ENCODE measurements at regions not wholly inside any gene's neighbourhood (a gene's known extent, or its start where the extent isn't known, plus 50 kb on each side); places are given as distances from the start of the nearest gene placed in this dataset.

DNA sequence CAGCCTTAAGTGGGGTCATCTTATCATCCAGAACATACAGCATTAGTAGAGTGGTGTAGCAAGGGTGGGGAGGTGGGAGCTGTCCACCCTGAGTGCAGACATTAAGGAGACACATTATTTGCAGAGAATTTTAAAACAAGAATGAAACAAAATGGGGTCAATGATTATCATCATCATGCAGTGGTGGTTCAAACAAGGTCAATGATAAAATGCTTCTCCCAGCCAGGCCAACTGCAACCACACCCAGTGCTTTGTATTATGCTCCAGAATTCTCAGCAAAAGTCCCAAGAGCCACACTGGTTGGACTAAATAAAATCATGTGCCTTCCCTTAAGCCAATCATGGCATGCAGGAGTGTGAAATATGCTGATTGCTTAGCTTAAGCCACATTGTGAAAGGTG, 96.7 kb upstream of the FHIT start:
- TF ChIP-seq POLR2AphosphoS5 (IDR thresholded peaks at IDR 0.05; ENCODE audit: low read length) (no peak), CHD2 (IDR thresholded peaks at IDR 0.05; ENCODE audit: borderline replicate concordance, low read depth, low read length) (no peak), TARDBP (IDR thresholded peaks at IDR 0.05; ENCODE audit: borderline replicate concordance) (no peak), NR2F1 (conservative IDR thresholded peaks at IDR 0.05) (no peak), POLR2AphosphoS2 (IDR thresholded peaks at IDR 0.05; ENCODE audit: low read depth, low read length) (no peak)
- TF ChIP-seq, protein P1, sequence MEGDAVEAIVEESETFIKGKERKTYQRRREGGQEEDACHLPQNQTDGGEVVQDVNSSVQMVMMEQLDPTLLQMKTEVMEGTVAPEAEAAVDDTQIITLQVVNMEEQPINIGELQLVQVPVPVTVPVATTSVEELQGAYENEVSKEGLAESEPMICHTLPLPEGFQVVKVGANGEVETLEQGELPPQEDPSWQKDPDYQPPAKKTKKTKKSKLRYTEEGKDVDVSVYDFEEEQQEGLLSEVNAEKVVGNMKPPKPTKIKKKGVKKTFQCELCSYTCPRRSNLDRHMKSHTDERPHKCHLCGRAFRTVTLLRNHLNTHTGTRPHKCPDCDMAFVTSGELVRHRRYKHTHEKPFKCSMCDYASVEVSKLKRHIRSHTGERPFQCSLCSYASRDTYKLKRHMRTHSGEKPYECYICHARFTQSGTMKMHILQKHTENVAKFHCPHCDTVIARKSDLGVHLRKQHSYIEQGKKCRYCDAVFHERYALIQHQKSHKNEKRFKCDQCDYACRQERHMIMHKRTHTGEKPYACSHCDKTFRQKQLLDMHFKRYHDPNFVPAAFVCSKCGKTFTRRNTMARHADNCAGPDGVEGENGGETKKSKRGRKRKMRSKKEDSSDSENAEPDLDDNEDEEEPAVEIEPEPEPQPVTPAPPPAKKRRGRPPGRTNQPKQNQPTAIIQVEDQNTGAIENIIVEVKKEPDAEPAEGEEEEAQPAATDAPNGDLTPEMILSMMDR (IDR thresholded peaks at IDR 0.05 in 2 of 3, conservative IDR thresholded peaks at IDR 0.05 in 1 of 3; ENCODE audit: control insufficient read depth in 2 of 3, extremely low read depth in 1 of 3, insufficient read depth in 1 of 3, low read depth in 3 of 3, low read length in 3 of 3): no peak
